ENCODE measurements at regions not wholly inside any gene's neighbourhood (a gene's known extent, or its start where the extent isn't known, plus 50 kb on each side); places are given as distances from the start of the nearest gene placed in this dataset.
A peak's percentile ranks its signal among the peaks of the same experiment; 100 is the strongest.

- no peak for DNase-seq (ENCODE audit: low read depth in 2 of 3, low spot score in 2 of 3)
Observed at GRCh38 chr12:90275088-90275487, 566.5 kb upstream of the ATP2B1 start.

- no peak for DNase-seq (ENCODE audit: low read depth in 2 of 3, low spot score in 2 of 3)
Observed at GRCh38 chr12:90274407-90274806, 565.8 kb upstream of the ATP2B1 start.

- DNase-seq (ENCODE audit: low read depth in 2 of 3, low spot score in 2 of 3): no peak
Observed at GRCh38 chr12:90268574-90268973, 559.9 kb upstream of the ATP2B1 start.

GRCh38 chr12:90262251-90262650, 553.6 kb upstream of the ATP2B1 start:
- DNase-seq (ENCODE audit: low read depth in 2 of 3, low spot score in 2 of 3): no peak

- DNase-seq (ENCODE audit: low read depth in 2 of 3, low spot score in 2 of 3): no peak
Observed at GRCh38 chr12:90261283-90261682, 552.6 kb upstream of the ATP2B1 start.

GRCh38 chr12:90260136-90260535, 551.5 kb upstream of the ATP2B1 start:
- DNase-seq (ENCODE audit: low read depth in 2 of 3, low spot score in 2 of 3): no peak

- DNase-seq (ENCODE audit: low read depth in 2 of 3, low spot score in 2 of 3): no peak
Observed at GRCh38 chr12:90257927-90258624, 549.4 kb upstream of the ATP2B1 start.

GRCh38 chr12:90254796-90255195, 546.2 kb upstream of the ATP2B1 start:
- no peak for DNase-seq (ENCODE audit: low read depth in 2 of 3, low spot score in 2 of 3)

- DNase-seq (ENCODE audit: low read depth in 2 of 3, low spot score in 2 of 3): peak; percentile 2 to 7 (median 5)
Observed at GRCh38 chr12:90253674-90254181, 545.1 kb upstream of the ATP2B1 start.

- no peak for DNase-seq (ENCODE audit: low read depth in 2 of 3, low spot score in 2 of 3)
Observed at GRCh38 chr12:90253136-90253535, 544.5 kb upstream of the ATP2B1 start.

- DNase-seq (ENCODE audit: low read depth in 2 of 3, low spot score in 2 of 3): no peak
Observed at GRCh38 chr12:90250766-90251165, 542.1 kb upstream of the ATP2B1 start.

GRCh38 chr12:90250042-90250441, 541.4 kb upstream of the ATP2B1 start:
- no peak for DNase-seq (ENCODE audit: low read depth in 2 of 3, low spot score in 2 of 3)

- DNase-seq (ENCODE audit: low read depth in 2 of 3, low spot score in 2 of 3): no peak
Observed at GRCh38 chr12:90246688-90247087, 538.0 kb upstream of the ATP2B1 start.

- DNase-seq (ENCODE audit: low read depth in 2 of 3, low spot score in 2 of 3): no peak
Observed at GRCh38 chr12:90245391-90245790, 536.8 kb upstream of the ATP2B1 start.

- DNase-seq (ENCODE audit: low read depth in 2 of 3, low spot score in 2 of 3): no peak
Observed at GRCh38 chr12:90244232-90244631, 535.6 kb upstream of the ATP2B1 start.

GRCh38 chr12:90243211-90243610, 534.6 kb upstream of the ATP2B1 start:
- no peak for DNase-seq (ENCODE audit: low read depth in 2 of 3, low spot score in 2 of 3)

GRCh38 chr12:90239732-90240260, 531.2 kb upstream of the ATP2B1 start:
- no peak for DNase-seq (ENCODE audit: low read depth in 2 of 3, low spot score in 2 of 3)

GRCh38 chr12:90238663-90239271, 530.1 kb upstream of the ATP2B1 start:
- DNase-seq (ENCODE audit: low read depth in 2 of 3, low spot score in 2 of 3): no peak

GRCh38 chr12:90237841-90238240, 529.2 kb upstream of the ATP2B1 start:
- no peak for DNase-seq (ENCODE audit: low read depth in 2 of 3, low spot score in 2 of 3)

- no peak for DNase-seq (ENCODE audit: low read depth in 2 of 3, low spot score in 2 of 3)
Observed at GRCh38 chr12:90235642-90236041, 527.0 kb upstream of the ATP2B1 start.

- no peak for DNase-seq (ENCODE audit: low read depth in 2 of 3, low spot score in 2 of 3)
Observed at GRCh38 chr12:90234472-90234871, 525.8 kb upstream of the ATP2B1 start.
